ENCODE measurements at regions not wholly inside any gene's neighbourhood (a gene's known extent, or its start where the extent isn't known, plus 50 kb on each side); places are given as distances from the start of the nearest gene placed in this dataset.

DNA sequence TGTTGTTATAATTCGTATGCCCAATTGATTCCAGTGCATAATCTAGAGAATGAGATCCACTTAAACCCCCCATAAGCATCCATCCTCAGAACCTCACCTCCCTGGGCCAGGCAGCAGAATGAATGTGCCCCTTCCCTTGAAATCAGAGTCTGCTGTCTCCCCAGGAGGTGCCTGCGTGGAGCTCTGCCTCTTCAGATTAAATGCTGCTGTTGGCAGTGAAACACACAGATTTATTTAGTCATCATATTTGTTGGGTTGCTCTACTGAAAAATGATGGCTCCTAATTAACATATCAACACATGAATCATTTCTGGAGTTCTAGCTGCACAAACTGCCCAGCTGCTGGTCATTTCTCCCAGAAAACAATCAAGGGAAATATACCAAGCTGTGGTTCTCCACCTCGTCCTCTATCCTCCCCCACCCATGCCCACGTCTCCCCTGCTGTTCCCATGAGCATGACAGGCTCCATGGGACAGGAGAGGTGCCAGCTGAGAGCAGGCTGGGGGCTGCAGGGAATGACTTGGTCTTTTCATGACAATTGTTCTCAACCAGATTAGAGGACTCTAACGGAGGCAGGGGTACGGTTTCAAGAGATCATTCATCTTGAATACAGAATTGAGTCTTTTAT, 633.1 kb downstream of the CDH26 start:
- TF ChIP-seq, protein P1, sequence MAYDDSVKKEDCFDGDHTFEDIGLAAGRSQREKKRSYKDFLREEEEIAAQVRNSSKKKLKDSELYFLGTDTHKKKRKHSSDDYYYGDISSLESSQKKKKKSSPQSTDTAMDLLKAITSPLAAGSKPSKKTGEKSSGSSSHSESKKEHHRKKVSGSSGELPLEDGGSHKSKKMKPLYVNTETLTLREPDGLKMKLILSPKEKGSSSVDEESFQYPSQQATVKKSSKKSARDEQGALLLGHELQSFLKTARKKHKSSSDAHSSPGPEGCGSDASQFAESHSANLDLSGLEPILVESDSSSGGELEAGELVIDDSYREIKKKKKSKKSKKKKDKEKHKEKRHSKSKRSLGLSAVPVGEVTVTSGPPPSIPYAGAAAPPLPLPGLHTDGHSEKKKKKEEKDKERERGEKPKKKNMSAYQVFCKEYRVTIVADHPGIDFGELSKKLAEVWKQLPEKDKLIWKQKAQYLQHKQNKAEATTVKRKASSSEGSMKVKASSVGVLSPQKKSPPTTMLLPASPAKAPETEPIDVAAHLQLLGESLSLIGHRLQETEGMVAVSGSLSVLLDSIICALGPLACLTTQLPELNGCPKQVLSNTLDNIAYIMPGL (CRISPR knock-in tag; IDR thresholded peaks at IDR 0.05; ENCODE audit: borderline replicate concordance), result no peak
- no peak for TF ChIP-seq POLR2A (IDR thresholded peaks at IDR 0.05; ENCODE audit: low read length)
- no peak for TF ChIP-seq HOXB5 (CRISPR knock-in tag; IDR thresholded peaks at IDR 0.05)
- TF ChIP-seq FOXS1 (CRISPR knock-in tag; IDR thresholded peaks at IDR 0.05), result no peak
- no peak for TF ChIP-seq RAD21 (conservative IDR thresholded peaks at IDR 0.05 in 1 of 2, IDR thresholded peaks at IDR 0.05 in 1 of 2)
- TF ChIP-seq, protein P2, sequence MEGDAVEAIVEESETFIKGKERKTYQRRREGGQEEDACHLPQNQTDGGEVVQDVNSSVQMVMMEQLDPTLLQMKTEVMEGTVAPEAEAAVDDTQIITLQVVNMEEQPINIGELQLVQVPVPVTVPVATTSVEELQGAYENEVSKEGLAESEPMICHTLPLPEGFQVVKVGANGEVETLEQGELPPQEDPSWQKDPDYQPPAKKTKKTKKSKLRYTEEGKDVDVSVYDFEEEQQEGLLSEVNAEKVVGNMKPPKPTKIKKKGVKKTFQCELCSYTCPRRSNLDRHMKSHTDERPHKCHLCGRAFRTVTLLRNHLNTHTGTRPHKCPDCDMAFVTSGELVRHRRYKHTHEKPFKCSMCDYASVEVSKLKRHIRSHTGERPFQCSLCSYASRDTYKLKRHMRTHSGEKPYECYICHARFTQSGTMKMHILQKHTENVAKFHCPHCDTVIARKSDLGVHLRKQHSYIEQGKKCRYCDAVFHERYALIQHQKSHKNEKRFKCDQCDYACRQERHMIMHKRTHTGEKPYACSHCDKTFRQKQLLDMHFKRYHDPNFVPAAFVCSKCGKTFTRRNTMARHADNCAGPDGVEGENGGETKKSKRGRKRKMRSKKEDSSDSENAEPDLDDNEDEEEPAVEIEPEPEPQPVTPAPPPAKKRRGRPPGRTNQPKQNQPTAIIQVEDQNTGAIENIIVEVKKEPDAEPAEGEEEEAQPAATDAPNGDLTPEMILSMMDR (IDR thresholded peaks at IDR 0.05), result no peak
- no peak for TF ChIP-seq ESRRA (IDR thresholded peaks at IDR 0.05; ENCODE audit: borderline replicate concordance, low read length)
- TF ChIP-seq SMC3 (IDR thresholded peaks at IDR 0.05), result no peak
- no peak for TF ChIP-seq JUN (IDR thresholded peaks at IDR 0.05)
- no peak for TF ChIP-seq RCOR1 (IDR thresholded peaks at IDR 0.05; ENCODE audit: low read depth, low read length)
- TF ChIP-seq EHF (CRISPR knock-in tag; IDR thresholded peaks at IDR 0.05), result no peak
- no peak for TF ChIP-seq ZSCAN20 (CRISPR knock-in tag; IDR thresholded peaks at IDR 0.05)
- TF ChIP-seq, protein P3, sequence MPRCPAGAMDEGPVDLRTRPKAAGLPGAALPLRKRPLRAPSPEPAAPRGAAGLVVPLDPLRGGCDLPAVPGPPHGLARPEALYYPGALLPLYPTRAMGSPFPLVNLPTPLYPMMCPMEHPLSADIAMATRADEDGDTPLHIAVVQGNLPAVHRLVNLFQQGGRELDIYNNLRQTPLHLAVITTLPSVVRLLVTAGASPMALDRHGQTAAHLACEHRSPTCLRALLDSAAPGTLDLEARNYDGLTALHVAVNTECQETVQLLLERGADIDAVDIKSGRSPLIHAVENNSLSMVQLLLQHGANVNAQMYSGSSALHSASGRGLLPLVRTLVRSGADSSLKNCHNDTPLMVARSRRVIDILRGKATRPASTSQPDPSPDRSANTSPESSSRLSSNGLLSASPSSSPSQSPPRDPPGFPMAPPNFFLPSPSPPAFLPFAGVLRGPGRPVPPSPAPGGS (IDR thresholded peaks at IDR 0.05), result no peak
- TF ChIP-seq HOXA7 (CRISPR knock-in tag; IDR thresholded peaks at IDR 0.05), result no peak
- TF ChIP-seq CBX8 (IDR thresholded peaks at IDR 0.05), result no peak
- TF ChIP-seq, protein P4, sequence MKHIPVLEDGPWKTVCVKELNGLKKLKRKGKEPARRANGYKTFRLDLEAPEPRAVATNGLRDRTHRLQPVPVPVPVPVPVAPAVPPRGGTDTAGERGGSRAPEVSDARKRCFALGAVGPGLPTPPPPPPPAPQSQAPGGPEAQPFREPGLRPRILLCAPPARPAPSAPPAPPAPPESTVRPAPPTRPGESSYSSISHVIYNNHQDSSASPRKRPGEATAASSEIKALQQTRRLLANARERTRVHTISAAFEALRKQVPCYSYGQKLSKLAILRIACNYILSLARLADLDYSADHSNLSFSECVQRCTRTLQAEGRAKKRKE (CRISPR knock-in tag; IDR thresholded peaks at IDR 0.05; ENCODE audit: low read depth), result no peak
- TF ChIP-seq SREBF2 (IDR thresholded peaks at IDR 0.05), result no peak
- TF ChIP-seq NPAS2 (CRISPR knock-in tag; IDR thresholded peaks at IDR 0.05; ENCODE audit: borderline replicate concordance), result no peak
- no peak for TF ChIP-seq CHD4 (IDR thresholded peaks at IDR 0.05; ENCODE audit: borderline replicate concordance)
- FAIRE-seq (no peak), DNase-seq (ENCODE audit: low read depth in 1 of 2, low spot score in 1 of 2) (no peak), ATAC-seq (no peak)
- WGBS (ENCODE audit: missing lambda C conversion rate), result under 1% methylated on average over 6 of the region's 6 CpGs
- Histone ChIP-seq H3K27ac (no peak overlapping the region), H3K9me3 (no peaks in the 10 kb centered on the region), H3K4me1 (no peaks in the 10 kb centered on the region), H3K4me2 (no peak overlapping the region), H3K4me3 (no peak overlapping the region)
- ChIA-PET CTCF (no interaction called here), POLR2A (no interaction called here)

DNA sequence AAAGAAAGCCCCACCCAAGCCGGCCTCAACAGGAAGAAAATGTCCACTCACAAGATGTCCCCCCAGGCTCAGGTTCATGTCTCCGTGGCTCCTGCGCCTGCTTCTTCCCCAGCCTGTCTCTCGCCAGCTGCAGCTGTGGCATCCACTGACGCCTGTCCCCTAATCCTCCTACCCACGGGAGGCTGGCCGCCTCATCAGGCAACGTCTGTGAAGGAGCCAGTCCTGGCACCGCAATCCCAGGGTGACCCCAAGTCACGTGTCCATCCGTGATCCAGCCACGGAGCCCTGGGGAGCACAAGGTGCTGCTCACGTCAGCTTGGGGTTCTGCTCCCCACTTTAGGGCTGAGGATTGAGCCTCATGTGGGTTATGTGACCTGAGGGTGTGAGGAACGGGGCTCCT, 640.3 kb downstream of the CDH26 start:
- Histone ChIP-seq H3K27ac (no peak overlapping the region), H3K4me3 (no peak overlapping the region), H3K4me2 (no peak overlapping the region), H3K9me3 (no peaks in the 10 kb centered on the region; the same call in 2 of the 3 replicates), H3K4me1 (no peaks in the 10 kb centered on the region)
- ChIA-PET POLR2A (no interaction called here), CTCF (interaction anchor here (1.2 to 1.5 kb wide), 2 partner anchors 9 to 93 kb away, joined by 3 to 4 read pairs; no protein-coding TSS in a partner anchor)
- DNase-seq (ENCODE audit: low read depth in 1 of 2, low spot score in 1 of 2), result no peak
- TF ChIP-seq, protein P2 (IDR thresholded peaks at IDR 0.05), result no peak
- TF ChIP-seq ZSCAN20 (CRISPR knock-in tag; IDR thresholded peaks at IDR 0.05) (no peak), CHD2 (IDR thresholded peaks at IDR 0.05; ENCODE audit: low read length, partially characterized antibody) (no peak), ZNF302 (CRISPR knock-in tag; IDR thresholded peaks at IDR 0.05) (no peak), ESRRA (IDR thresholded peaks at IDR 0.05; ENCODE audit: borderline replicate concordance, low read length) (no peak), GATA3 (IDR thresholded peaks at IDR 0.05; ENCODE audit: borderline replicate concordance) (no peak), MYC (IDR thresholded peaks at IDR 0.05; ENCODE audit: borderline replicate concordance, low read length) (no peak), FOSB (CRISPR knock-in tag; IDR thresholded peaks at IDR 0.05) (no peak), RARB (CRISPR knock-in tag; IDR thresholded peaks at IDR 0.05) (no peak), FOSL2 (IDR thresholded peaks at IDR 0.05) (no peak), FOSL2 (CRISPR knock-in tag; IDR thresholded peaks at IDR 0.05) (no peak), TFCP2L1 (CRISPR knock-in tag; IDR thresholded peaks at IDR 0.05) (no peak), RFX5 (IDR thresholded peaks at IDR 0.05) (no peak)
- TF ChIP-seq, protein P5, sequence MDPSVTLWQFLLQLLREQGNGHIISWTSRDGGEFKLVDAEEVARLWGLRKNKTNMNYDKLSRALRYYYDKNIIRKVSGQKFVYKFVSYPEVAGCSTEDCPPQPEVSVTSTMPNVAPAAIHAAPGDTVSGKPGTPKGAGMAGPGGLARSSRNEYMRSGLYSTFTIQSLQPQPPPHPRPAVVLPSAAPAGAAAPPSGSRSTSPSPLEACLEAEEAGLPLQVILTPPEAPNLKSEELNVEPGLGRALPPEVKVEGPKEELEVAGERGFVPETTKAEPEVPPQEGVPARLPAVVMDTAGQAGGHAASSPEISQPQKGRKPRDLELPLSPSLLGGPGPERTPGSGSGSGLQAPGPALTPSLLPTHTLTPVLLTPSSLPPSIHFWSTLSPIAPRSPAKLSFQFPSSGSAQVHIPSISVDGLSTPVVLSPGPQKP (IDR thresholded peaks at IDR 0.05; ENCODE audit: low read depth, low read length), result no peak
- WGBS (ENCODE audit: missing lambda C conversion rate), result 11% methylated on average over 8 of the region's 14 CpGs
- ATAC-seq, result no peak
- FAIRE-seq, result no peak
